AG09319 (cell line): ENCODE measurements at regions not wholly inside any gene's neighbourhood (a gene's known extent, or its start where the extent isn't known, plus 50 kb on each side); places are given as distances from the start of the nearest gene placed in this dataset.

ENCODE experiments used
- DNase-seq: peaks from one replicate; pipeline ENCODE4 v3.0.0-alpha.2; 2010; ENCODE audit warnings: low read depth; ENCODE audit errors: extremely low read depth
- TF ChIP-seq, protein P1 (sequence below): IDR thresholded peaks from 2 replicates; pipeline ENCODE4 v1.5.1; 2011; ENCODE audit warnings: low read depth, mild to moderate bottlenecking, inconsistent platforms, low read length, moderate library complexity

DNA sequence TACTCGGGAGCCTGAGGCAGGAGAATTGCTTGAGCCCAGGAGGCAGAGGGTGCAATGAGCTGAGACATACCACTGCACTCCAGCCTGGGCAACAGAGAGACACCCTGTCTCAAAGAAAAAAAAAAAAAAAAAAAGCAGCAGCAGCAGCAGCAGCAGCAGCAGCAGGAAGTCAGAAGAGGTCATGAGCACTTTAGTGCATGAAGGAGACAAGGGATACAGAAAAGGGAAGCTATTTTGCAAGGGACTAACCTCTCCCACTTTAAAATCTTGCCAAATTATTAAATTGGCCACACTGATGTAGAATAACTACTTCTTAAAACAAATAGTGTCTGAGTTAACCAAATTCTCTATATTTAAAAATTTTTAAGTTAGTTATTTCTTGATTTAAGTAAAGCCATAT is 113.4 kb upstream of the PDE1A start:
- DNase-seq, result no peak
- TF ChIP-seq, protein P1, sequence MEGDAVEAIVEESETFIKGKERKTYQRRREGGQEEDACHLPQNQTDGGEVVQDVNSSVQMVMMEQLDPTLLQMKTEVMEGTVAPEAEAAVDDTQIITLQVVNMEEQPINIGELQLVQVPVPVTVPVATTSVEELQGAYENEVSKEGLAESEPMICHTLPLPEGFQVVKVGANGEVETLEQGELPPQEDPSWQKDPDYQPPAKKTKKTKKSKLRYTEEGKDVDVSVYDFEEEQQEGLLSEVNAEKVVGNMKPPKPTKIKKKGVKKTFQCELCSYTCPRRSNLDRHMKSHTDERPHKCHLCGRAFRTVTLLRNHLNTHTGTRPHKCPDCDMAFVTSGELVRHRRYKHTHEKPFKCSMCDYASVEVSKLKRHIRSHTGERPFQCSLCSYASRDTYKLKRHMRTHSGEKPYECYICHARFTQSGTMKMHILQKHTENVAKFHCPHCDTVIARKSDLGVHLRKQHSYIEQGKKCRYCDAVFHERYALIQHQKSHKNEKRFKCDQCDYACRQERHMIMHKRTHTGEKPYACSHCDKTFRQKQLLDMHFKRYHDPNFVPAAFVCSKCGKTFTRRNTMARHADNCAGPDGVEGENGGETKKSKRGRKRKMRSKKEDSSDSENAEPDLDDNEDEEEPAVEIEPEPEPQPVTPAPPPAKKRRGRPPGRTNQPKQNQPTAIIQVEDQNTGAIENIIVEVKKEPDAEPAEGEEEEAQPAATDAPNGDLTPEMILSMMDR, result no peak

DNA sequence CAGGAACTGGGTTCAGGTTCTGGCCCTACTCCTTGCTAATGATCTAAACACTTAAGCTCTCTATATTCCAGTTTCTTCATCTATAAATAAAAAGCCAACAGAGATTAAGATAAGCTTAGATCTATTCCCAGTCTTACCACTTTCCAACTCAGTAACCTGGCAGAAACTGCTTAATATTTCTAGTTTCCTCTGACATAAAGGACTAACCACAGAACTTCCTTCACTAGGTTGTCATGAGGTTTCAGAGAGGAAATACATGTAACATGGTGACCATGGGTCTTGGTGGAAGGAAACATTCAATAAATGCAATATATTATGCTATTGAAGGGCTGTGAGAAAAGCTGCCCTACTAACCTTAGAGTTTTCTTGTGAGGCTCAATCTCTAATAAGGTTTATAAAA is 114.4 kb upstream of the PDE1A start:
- no peak for DNase-seq
- TF ChIP-seq, protein P1, result no peak

DNA sequence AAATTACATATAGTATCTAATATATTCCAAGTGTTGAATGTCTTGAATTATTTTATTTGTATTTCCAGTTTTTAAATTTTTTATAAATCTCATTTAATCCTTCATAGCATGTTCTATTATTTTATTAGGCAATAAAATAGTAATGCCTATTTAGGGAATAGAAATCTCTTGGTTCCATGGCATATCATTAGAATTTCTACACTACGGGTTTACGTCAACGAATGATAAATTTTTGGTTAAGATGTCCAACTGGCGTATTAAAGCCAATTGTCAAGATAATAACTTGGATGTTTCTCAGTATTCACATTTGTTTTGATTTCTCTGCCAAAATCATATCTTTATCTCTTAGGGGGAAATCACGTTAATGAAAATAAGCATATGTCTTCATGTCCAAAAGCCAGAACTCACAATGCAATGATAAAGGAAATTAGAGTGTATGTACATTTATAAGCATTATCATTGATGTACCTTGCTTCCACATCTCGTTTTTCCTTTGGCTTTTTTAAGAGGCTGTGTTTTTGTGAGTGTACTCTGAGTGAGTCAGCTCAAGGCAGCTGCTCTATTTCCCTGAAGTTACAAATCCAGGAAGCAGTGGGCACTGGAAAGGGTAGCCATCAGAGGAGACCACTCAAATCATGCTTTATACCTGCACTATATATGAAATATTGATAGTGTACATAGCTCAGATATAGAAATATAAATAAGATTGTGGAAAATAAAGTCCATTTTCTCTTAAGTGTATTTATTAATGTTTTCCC is 115.8 kb upstream of the PDE1A start:
- TF ChIP-seq, protein P1, result no peak
- DNase-seq, result no peak

DNA sequence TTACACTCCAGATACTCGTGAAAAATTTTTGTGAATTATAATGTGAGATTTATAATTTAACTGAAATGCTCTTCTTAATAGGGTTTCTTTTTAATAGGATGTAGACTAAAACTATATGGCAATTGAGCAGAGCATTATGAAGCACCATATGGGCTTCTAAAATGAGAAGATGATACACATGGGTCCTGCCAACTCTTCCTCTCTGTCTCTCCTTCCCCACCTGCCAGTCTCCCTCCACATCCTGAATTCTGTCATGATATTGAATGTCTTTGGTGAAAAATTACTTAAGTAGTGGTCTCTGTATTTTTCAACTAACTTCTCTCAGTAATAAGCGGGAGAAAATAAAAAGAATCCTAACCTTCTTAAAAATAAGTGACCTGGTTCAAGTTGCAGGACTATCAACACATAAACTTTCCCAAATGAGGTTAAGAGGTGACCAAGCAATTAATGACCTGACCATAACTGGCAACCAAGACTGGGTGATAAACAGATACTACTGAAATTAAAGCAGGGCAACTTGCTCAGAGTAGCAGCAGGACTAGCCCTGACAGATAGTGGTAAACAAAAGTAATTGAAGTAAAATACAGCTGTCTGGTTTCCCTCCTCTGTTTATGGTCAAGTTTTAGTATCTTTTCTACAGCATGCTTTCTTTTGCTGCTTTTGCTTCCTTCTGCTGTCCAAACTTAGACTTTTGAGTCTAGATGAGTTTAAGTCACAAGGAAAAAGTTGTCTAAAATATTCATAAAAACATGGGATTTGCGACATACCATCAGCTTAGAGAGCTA is 117.1 kb upstream of the PDE1A start:
- no peak for DNase-seq
- TF ChIP-seq, protein P1, result no peak

DNA sequence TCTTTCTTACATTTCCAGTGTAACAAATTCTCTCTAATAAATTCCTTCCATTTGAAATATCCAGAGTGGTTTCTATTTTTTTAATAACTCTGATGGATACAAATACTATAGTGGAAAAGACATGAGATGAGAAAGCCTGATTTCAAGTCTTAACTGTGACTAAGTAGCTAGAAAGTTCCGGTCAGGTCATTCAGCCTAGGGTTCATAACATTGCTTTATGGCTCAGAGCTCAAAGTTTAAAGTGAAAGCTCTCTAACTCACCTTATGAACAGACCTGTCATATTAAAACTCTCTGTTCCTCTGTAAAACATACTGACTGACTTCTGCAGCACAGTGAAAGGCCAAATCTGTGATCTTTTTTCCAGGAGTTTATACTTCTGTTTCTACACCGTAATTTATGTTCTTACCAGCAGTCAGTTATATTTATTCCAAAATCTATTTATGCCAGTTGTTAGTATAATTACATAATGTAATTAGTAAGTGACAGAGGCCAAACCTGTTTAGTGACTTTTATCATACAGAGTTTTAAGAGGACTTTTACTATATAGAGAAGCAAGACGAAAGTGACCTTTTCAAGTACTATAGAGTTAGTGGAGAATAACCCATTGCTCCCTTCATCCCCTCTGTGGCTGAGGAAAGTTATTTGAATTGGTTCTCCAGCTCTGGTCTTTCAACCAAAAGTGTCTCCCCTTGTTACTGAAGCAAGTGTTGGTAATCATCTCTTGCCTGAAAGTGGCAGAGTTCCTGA is 118.8 kb upstream of the PDE1A start:
- TF ChIP-seq, protein P1, result no peak
- no peak for DNase-seq

DNA sequence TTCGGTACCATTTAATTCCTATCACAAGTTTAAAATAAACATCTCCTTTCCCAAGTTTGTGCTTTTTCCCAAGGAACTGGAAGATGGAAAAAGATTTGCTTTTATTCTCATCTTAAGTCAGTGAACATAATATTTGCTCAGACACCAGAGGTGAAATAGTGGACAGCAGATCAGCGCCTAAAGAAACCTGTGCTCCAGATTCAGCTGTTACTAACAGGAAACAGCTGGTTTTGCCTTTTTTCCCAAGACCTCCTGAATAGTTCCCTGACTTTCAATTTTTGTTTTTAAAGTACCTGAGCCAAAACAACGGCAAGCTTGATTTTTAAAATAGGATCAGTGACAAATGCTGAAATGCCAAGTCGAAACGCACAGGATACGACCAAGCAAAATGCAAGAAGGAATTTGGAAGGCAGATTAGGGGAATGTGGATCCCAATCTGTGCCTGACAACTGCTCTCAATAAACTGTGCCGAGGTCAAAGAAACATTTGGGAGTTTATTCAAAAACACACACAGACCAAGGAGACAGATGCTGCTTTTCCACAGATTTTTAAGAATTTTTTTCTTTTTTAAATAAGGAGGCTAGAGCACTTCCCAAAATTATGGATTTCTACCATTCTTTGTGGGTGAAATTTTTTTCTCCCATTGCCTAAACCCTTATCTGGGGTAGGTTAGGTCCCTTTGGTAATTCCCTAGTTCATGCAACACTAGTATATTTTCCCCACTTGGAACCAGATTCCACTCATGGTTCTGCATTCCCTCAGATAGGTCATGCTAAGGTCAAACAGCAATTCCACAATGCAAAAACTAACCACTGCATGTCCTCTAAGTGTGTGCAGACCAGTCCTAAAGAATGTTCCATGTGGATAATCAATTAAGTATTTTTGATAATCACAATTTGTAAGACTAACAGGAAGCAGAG is 121.5 kb upstream of the PDE1A start:
- TF ChIP-seq, protein P1, result no peak
- no peak for DNase-seq
